ENCODE measurements at regions not wholly inside any gene's neighbourhood (a gene's known extent, or its start where the extent isn't known, plus 50 kb on each side); places are given as distances from the start of the nearest gene placed in this dataset.

GRCh38 chr1:72620453-72620852, 338.1 kb upstream of the NEGR1 start:
- DNase-seq (ENCODE audit: low spot score in 2 of 2) = no peak
- FAIRE-seq = no peak

- FAIRE-seq (no peak), DNase-seq (ENCODE audit: low spot score in 2 of 2) (no peak)
Observed at GRCh38 chr1:72606216-72606810, 324.0 kb upstream of the NEGR1 start.

- DNase-seq (ENCODE audit: low spot score in 2 of 2) (no peak), FAIRE-seq (no peak)
Observed at GRCh38 chr1:72601035-72601674, 318.8 kb upstream of the NEGR1 start.

GRCh38 chr1:72586023-72586685, 303.8 kb upstream of the NEGR1 start:
- FAIRE-seq (no peak), DNase-seq (ENCODE audit: low spot score in 2 of 2) (no peak)

GRCh38 chr1:72579629-72580028, 297.3 kb upstream of the NEGR1 start:
- DNase-seq (ENCODE audit: low spot score in 2 of 2) (no peak), FAIRE-seq (no peak)

GRCh38 chr1:72570815-72571214, 288.5 kb upstream of the NEGR1 start:
- DNase-seq (ENCODE audit: low spot score in 2 of 2) = no peak
- no peak for FAIRE-seq

GRCh38 chr1:72568113-72568512, 285.8 kb upstream of the NEGR1 start:
- DNase-seq (ENCODE audit: low spot score in 2 of 2) (no peak), FAIRE-seq (no peak)

GRCh38 chr1:72567521-72567920, 285.2 kb upstream of the NEGR1 start:
- DNase-seq (ENCODE audit: low spot score in 2 of 2) = no peak
- no peak for FAIRE-seq

- FAIRE-seq (no peak), DNase-seq (ENCODE audit: low spot score in 2 of 2) (no peak)
Observed at GRCh38 chr1:72564749-72565148, 282.4 kb upstream of the NEGR1 start.

GRCh38 chr1:72557446-72558049, 275.2 kb upstream of the NEGR1 start:
- no peak for FAIRE-seq

GRCh38 chr1:72547412-72547811, 265.1 kb upstream of the NEGR1 start:
- FAIRE-seq = no peak

More at GRCh38 chr1:72557446-72558049, 275.2 kb upstream of the NEGR1 start:
- no peak for DNase-seq (ENCODE audit: low spot score in 2 of 2)

GRCh38 chr1:72540674-72541073, 258.3 kb upstream of the NEGR1 start:
- DNase-seq (ENCODE audit: low spot score in 2 of 2) (no peak), FAIRE-seq (no peak)

More at GRCh38 chr1:72547412-72547811, 265.1 kb upstream of the NEGR1 start:
- DNase-seq (ENCODE audit: low spot score in 2 of 2) = no peak

- no peak for FAIRE-seq
- DNase-seq (ENCODE audit: low spot score in 2 of 2) = no peak
Observed at GRCh38 chr1:72535470-72535869, 253.1 kb upstream of the NEGR1 start.

- DNase-seq (ENCODE audit: low spot score in 2 of 2) (no peak), FAIRE-seq (no peak)
Observed at GRCh38 chr1:72530646-72531045, 248.3 kb upstream of the NEGR1 start.

- DNase-seq (ENCODE audit: low spot score in 2 of 2) (no peak), FAIRE-seq (no peak)
Observed at GRCh38 chr1:72526926-72527325, 244.6 kb upstream of the NEGR1 start.

GRCh38 chr1:72524021-72524420, 241.7 kb upstream of the NEGR1 start:
- DNase-seq (ENCODE audit: low spot score in 2 of 2) = no peak
- FAIRE-seq = no peak

- DNase-seq (ENCODE audit: low spot score in 2 of 2) (no peak), FAIRE-seq (no peak)
Observed at GRCh38 chr1:72521659-72522058, 239.3 kb upstream of the NEGR1 start.

GRCh38 chr1:72516826-72517225, 234.5 kb upstream of the NEGR1 start:
- DNase-seq (ENCODE audit: low spot score in 2 of 2) (no peak), FAIRE-seq (no peak)

- FAIRE-seq (no peak), DNase-seq (ENCODE audit: low spot score in 2 of 2) (no peak)
Observed at GRCh38 chr1:72516264-72516663, 233.9 kb upstream of the NEGR1 start.

- no peak for FAIRE-seq
Observed at GRCh38 chr1:72498371-72498770, 216.0 kb upstream of the NEGR1 start.

GRCh38 chr1:72489801-72490200, 207.5 kb upstream of the NEGR1 start:
- FAIRE-seq = no peak

More at GRCh38 chr1:72498371-72498770, 216.0 kb upstream of the NEGR1 start:
- DNase-seq (ENCODE audit: low spot score in 2 of 2) = no peak

More at GRCh38 chr1:72489801-72490200, 207.5 kb upstream of the NEGR1 start:
- DNase-seq (ENCODE audit: low spot score in 2 of 2) = no peak

Data from frontal cortex (tissue), 3 donors.